GM12891 (cell line): ENCODE measurements at regions not wholly inside any gene's neighbourhood (a gene's known extent, or its start where the extent isn't known, plus 50 kb on each side); places are given as distances from the start of the nearest gene placed in this dataset.

Source experiments
- PAX5 ChIP-seq: IDR thresholded peaks from 2 replicates; pipeline ENCODE4 v1.6.1; 2011; ENCODE audit warnings: low read length, moderate library complexity, mild to moderate bottlenecking; ENCODE audit not compliant: insufficient read depth, severe bottlenecking
- POLR2A ChIP-seq: IDR thresholded peaks from 2 replicates; pipeline ENCODE4 v1.6.1; 2011; ENCODE audit warnings: low read depth, low read length, control low read depth
- POLR2AphosphoS5 ChIP-seq: IDR thresholded peaks from 2 replicates; pipeline ENCODE4 v1.6.1; 2011; ENCODE audit warnings: low read depth, low read length, control low read depth
- SPI1 ChIP-seq: IDR thresholded peaks from 2 replicates; pipeline ENCODE4 v1.6.1; 2011; ENCODE audit warnings: low read depth, low read length, control low read depth
- TAF1 ChIP-seq: IDR thresholded peaks from 2 replicates; pipeline ENCODE4 v1.6.1; 2011; ENCODE audit warnings: low read depth, low read length, control low read depth

DNA sequence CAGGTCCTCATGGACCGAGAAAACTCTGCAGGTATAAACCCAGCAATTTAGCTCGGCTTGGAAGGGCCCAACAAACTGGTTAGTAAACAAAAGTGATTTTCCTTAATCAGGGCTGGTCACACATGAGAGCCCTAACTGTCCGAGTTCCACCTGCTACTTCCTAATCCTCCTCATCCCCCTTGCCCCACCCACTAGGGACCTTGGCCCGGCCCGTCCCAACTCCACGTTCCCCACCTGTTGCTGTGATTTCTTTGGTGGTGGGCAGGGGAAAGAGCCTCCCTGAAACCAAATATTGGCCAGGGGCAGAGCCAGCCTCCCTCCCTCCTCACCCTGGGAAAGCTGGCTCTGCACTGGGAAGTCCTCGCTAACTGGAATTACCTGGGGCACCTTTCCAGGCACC is 304.2 kb upstream of the PROX1 start:
- TF ChIP-seq PAX5: no peak
- TF ChIP-seq POLR2A: no peak
- no peak for TF ChIP-seq TAF1
- no peak for TF ChIP-seq POLR2AphosphoS5
- TF ChIP-seq SPI1: no peak
